ENCODE measurements at regions not wholly inside any gene's neighbourhood (a gene's known extent, or its start where the extent isn't known, plus 50 kb on each side); places are given as distances from the start of the nearest gene placed in this dataset.

DNA sequence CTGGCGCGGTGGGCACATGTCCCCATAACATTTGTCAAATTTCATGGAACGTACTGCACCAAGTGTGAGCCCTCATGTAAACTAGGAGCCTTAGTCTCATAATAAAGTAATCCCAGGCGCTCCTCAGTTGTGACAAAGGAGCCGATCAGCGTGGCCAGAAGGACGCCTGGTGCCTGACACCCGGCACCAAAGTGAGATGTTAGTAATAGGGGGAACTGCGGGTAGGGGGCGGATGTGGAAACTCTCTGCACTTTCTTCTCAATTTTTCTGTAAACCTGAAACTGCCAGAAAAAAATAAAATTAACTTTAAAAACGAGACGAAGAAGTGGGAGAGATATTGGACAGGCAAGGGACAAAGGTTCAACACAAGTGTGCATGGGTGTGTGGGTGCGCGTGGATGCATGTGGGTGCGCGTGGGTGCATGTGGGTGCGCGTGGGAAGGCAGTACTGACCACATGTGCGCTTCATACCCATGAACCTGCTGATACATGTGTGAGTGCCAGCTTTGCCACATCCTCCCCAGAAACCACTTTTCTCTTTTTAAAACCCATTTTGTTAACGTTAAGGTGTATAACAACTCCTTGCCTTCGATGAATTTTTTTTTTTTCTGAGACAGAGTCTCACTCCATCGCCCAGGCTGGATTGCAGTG is 55.4 kb upstream of the LINC01488 start:
- TF ChIP-seq, protein P1, sequence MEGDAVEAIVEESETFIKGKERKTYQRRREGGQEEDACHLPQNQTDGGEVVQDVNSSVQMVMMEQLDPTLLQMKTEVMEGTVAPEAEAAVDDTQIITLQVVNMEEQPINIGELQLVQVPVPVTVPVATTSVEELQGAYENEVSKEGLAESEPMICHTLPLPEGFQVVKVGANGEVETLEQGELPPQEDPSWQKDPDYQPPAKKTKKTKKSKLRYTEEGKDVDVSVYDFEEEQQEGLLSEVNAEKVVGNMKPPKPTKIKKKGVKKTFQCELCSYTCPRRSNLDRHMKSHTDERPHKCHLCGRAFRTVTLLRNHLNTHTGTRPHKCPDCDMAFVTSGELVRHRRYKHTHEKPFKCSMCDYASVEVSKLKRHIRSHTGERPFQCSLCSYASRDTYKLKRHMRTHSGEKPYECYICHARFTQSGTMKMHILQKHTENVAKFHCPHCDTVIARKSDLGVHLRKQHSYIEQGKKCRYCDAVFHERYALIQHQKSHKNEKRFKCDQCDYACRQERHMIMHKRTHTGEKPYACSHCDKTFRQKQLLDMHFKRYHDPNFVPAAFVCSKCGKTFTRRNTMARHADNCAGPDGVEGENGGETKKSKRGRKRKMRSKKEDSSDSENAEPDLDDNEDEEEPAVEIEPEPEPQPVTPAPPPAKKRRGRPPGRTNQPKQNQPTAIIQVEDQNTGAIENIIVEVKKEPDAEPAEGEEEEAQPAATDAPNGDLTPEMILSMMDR (IDR thresholded peaks at IDR 0.05), result no peak
- TF ChIP-seq POLR2A (IDR thresholded peaks at IDR 0.05) (no peak), POLR2AphosphoS5 (IDR thresholded peaks at IDR 0.05) (no peak)

All from prostate gland (tissue), 2 donors.